ENCODE measurements at regions not wholly inside any gene's neighbourhood (a gene's known extent, or its start where the extent isn't known, plus 50 kb on each side); places are given as distances from the start of the nearest gene placed in this dataset.
A peak's percentile ranks its signal among the peaks of the same experiment; 100 is the strongest.

DNA sequence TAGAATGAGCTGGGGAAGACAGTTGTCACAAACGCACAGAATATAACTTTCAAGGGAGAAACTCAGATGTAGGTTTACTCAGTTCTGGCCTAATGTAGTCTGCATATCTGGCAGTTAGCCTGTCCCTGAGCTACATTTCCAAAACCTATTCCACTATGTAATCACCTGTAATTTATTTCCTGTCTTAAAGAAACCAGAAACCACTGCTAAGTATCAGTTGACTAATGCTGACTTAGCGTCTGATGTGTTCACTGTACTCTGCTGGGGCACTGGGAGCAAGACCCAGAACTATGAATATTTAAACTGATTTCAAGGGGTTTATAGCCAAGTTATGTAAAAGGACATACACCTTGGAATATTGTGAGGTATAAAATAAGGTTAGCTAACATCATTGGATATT, 1995.2 kb upstream of the PIK3C3 start:
- Histone ChIP-seq H3K4me3 (no peak overlapping the region), H3K27me3 (no peaks in the 10 kb centered on the region), H3K36me3 (no peaks in the 10 kb centered on the region), H3K27ac (no peak overlapping the region), H3K4me1 (ENCODE audit: low read depth) (no peaks in the 10 kb centered on the region), H3K9me3 (ENCODE audit: low read depth) (no peaks in the 10 kb centered on the region)
- TF ChIP-seq, protein P1, sequence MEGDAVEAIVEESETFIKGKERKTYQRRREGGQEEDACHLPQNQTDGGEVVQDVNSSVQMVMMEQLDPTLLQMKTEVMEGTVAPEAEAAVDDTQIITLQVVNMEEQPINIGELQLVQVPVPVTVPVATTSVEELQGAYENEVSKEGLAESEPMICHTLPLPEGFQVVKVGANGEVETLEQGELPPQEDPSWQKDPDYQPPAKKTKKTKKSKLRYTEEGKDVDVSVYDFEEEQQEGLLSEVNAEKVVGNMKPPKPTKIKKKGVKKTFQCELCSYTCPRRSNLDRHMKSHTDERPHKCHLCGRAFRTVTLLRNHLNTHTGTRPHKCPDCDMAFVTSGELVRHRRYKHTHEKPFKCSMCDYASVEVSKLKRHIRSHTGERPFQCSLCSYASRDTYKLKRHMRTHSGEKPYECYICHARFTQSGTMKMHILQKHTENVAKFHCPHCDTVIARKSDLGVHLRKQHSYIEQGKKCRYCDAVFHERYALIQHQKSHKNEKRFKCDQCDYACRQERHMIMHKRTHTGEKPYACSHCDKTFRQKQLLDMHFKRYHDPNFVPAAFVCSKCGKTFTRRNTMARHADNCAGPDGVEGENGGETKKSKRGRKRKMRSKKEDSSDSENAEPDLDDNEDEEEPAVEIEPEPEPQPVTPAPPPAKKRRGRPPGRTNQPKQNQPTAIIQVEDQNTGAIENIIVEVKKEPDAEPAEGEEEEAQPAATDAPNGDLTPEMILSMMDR (IDR thresholded peaks at IDR 0.05; ENCODE audit: low read depth, low read length) = no peak
- no peak for DNase-seq (ENCODE audit: low read depth in 1 of 2, low spot score in 1 of 2)

DNA sequence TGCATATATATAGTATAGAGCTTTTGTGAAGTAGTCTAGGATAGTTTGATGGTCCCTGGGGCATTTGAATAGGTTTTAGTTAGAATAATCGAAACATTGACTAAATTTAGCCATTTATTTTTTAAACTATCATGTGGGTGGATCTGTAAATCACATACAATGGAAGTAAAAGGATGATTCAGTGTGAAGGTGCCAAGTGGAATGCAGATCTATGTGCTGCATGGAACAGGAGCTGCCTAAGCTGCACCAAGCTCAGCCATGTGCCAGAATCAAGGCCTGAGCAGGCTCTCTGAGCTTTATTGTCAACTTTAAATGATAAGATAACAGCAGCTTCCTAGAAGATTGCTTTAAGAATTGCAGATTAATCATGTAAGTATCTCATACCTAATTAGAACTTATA, 1996.2 kb upstream of the PIK3C3 start:
- no peak overlapping the region for H3K27ac ChIP-seq
- H3K4me3 ChIP-seq = no peak overlapping the region
- H3K4me1 ChIP-seq (ENCODE audit: low read depth) = no peaks in the 10 kb centered on the region
- no peaks in the 10 kb centered on the region for H3K9me3 ChIP-seq (ENCODE audit: low read depth)
- TF ChIP-seq, protein P1 (IDR thresholded peaks at IDR 0.05; ENCODE audit: low read depth, low read length) = no peak
- no peak for DNase-seq (ENCODE audit: low read depth in 1 of 2, low spot score in 1 of 2)
- H3K36me3 ChIP-seq = no peaks in the 10 kb centered on the region
- no peaks in the 10 kb centered on the region for H3K27me3 ChIP-seq

DNA sequence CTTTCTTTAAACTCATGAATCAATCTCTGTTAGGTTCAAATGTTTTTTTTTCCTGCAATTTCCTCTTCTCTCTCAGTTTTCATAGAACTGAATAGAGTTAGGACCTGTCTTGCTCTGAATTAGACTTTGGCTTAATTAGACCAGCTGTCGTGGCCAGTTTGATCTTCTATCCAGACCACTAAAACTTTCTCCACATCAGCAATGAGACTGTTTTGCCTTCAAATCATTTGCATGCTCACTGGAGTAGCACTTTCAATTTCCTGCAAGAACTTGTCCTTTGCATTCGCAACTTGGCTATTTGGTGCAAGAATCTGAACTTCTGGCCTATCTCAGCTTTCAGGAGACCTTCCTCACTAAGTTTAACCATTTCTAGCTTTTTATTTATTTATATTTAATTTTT, 2002.2 kb upstream of the PIK3C3 start:
- no peaks in the 10 kb centered on the region for H3K9me3 ChIP-seq (ENCODE audit: low read depth)
- H3K27ac ChIP-seq = no peak overlapping the region
- H3K36me3 ChIP-seq = no peaks in the 10 kb centered on the region
- TF ChIP-seq, protein P1 (IDR thresholded peaks at IDR 0.05; ENCODE audit: low read depth, low read length) = no peak
- H3K27me3 ChIP-seq = no peaks in the 10 kb centered on the region
- no peaks in the 10 kb centered on the region for H3K4me1 ChIP-seq (ENCODE audit: low read depth)
- no peak overlapping the region for H3K4me3 ChIP-seq
- DNase-seq (ENCODE audit: low read depth in 1 of 2, low spot score in 1 of 2) = no peak

DNA sequence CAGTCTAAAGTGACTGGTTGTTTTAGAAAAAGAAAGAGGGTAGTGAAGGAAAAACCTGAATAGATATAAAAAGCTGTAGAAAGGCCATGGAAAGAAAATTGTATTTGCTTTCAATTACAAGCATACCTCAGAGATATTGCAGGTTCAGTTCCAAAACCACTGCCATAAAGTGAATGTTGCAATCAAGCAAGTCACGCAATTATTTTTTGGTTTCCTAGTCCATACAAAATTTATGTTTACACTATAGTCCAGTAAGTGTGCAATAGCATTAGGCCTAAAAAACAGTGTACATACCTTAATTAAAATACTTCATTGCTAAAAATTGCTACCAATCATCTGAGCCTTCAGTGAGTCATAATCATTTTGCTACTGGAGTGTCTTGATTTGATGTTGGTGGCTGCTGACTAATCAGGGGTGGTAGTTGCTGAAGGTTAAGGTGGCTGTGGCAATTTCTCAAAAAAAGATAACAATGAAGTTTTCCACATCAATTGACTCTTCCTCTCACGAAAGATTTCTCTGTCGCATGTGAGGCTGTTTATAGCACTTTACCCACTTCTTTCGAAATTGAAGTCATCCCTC, 2003.8 kb upstream of the PIK3C3 start:
- Histone ChIP-seq H3K36me3 (no peaks in the 10 kb centered on the region), H3K27ac (no peak overlapping the region), H3K4me3 (no peak overlapping the region), H3K9me3 (ENCODE audit: low read depth) (no peaks in the 10 kb centered on the region), H3K4me1 (ENCODE audit: low read depth) (peaks cover 5% of the 10 kb centered on the region), H3K27me3 (no peaks in the 10 kb centered on the region)
- DNase-seq (ENCODE audit: low read depth in 1 of 2, low spot score in 1 of 2) = no peak
- TF ChIP-seq, protein P1 (IDR thresholded peaks at IDR 0.05; ENCODE audit: low read depth, low read length) = no peak

DNA sequence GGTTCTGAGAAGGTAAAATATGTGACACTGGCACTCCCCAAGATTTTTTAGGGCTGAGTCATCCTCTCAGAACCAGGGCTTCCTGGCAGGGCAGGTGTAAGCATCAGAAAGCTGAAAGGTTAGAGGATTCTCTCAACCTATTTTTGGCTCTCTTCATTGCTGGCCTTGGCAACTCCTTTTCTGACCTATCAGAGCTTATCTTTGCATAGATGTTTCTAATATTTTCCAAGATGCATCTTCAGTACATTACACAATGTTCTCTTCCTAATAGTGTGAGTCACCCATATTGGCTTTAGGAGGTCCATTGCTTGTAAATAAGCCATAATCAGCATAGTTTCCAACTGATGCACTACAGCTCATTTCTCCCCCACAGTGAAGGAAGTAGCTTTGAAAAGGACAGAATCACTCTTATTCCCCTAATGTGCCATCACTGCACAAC, 2008.4 kb upstream of the PIK3C3 start:
- H3K27ac ChIP-seq = no peak overlapping the region
- DNase-seq (ENCODE audit: low read depth in 1 of 2, low spot score in 1 of 2) = peak in 1 of 2 donors; percentile 68
- no peaks in the 10 kb centered on the region for H3K36me3 ChIP-seq
- no peaks in the 10 kb centered on the region for H3K27me3 ChIP-seq
- H3K4me1 ChIP-seq (ENCODE audit: low read depth) = peaks cover 5% of the 10 kb centered on the region
- no peaks in the 10 kb centered on the region for H3K9me3 ChIP-seq (ENCODE audit: low read depth)
- no peak overlapping the region for H3K4me3 ChIP-seq
- TF ChIP-seq, protein P1 (IDR thresholded peaks at IDR 0.05; ENCODE audit: low read depth, low read length) = no peak

All from cardiac muscle cell (in vitro differentiated cells and primary cell).